ENCODE measurements at regions not wholly inside any gene's neighbourhood (a gene's known extent, or its start where the extent isn't known, plus 50 kb on each side); places are given as distances from the start of the nearest gene placed in this dataset.

GRCh38 chr7:131897790-131898165 lies 341.4 kb upstream of the PODXL start:
- no TSS peak for BruUV-seq (replicated peaks)

GRCh38 chr7:131897016-131897789 lies 340.8 kb upstream of the PODXL start:
- intact Hi-C loops (cut with micrococcal nuclease; ENCODE audit: unreplicated experiment): no loop called here
- TF ChIP-seq CTCF (conservative IDR thresholded peaks at IDR 0.05) (no peak), EZH2 (IDR thresholded peaks at IDR 0.05; ENCODE audit: low read depth) (no peak)
- no TSS peak for BruUV-seq (replicated peaks)
- ChIA-PET CTCF (no interaction called here), POLR2A (ENCODE audit: unreplicated experiment) (no interaction called here)
- H3K27ac ChIP-seq: no peak overlapping the region
- DNase-seq: no peak
- H3K9me2 ChIP-seq (ENCODE audit: insufficient read depth): no peaks in the 10 kb centered on the region
- H3K27me3 ChIP-seq (ENCODE audit: insufficient read depth, low read depth): peaks cover 60% of the 10 kb centered on the region
- no peaks in the 10 kb centered on the region for H3K9me3 ChIP-seq (ENCODE audit: insufficient read depth, low read depth)
- no peak overlapping the region for H3K4me2 ChIP-seq
- H3F3A ChIP-seq (ENCODE audit: insufficient read depth, low read depth): no peaks in the 10 kb centered on the region
- no peaks in the 10 kb centered on the region for H3K36me3 ChIP-seq (ENCODE audit: low read depth)
- no peaks in the 10 kb centered on the region for H4K20me1 ChIP-seq (ENCODE audit: insufficient read depth)
- H3K79me2 ChIP-seq (ENCODE audit: low read depth): no peaks in the 10 kb centered on the region
- H3K4me3 ChIP-seq: no peak overlapping the region
- no peaks in the 10 kb centered on the region for H3K4me1 ChIP-seq (replicated peaks; ENCODE audit: insufficient read depth)
- no peak overlapping the region for H2AFZ ChIP-seq

More at GRCh38 chr7:131897790-131898165, 341.4 kb upstream of the PODXL start:
- intact Hi-C loops (cut with micrococcal nuclease; ENCODE audit: unreplicated experiment): no loop called here
- no peak for DNase-seq
- Histone ChIP-seq H3K27ac (no peak overlapping the region), H3F3A (ENCODE audit: insufficient read depth, low read depth) (no peaks in the 10 kb centered on the region), H3K9me2 (ENCODE audit: insufficient read depth) (no peaks in the 10 kb centered on the region), H3K4me1 (replicated peaks; ENCODE audit: insufficient read depth) (no peaks in the 10 kb centered on the region), H3K36me3 (ENCODE audit: low read depth) (no peaks in the 10 kb centered on the region), H3K4me3 (no peak overlapping the region), H3K79me2 (ENCODE audit: low read depth) (no peaks in the 10 kb centered on the region), H3K9me3 (ENCODE audit: insufficient read depth, low read depth) (no peaks in the 10 kb centered on the region), H2AFZ (no peak overlapping the region), H4K20me1 (ENCODE audit: insufficient read depth) (no peaks in the 10 kb centered on the region), H3K4me2 (no peak overlapping the region), H3K27me3 (ENCODE audit: insufficient read depth, low read depth) (peaks cover 55% of the 10 kb centered on the region)
- CTCF ChIA-PET: no interaction called here
- TF ChIP-seq CTCF (conservative IDR thresholded peaks at IDR 0.05) (no peak), EZH2 (IDR thresholded peaks at IDR 0.05; ENCODE audit: low read depth) (no peak)
- POLR2A ChIA-PET (ENCODE audit: unreplicated experiment): no interaction called here

GRCh38 chr7:131896165-131896863 lies 339.9 kb upstream of the PODXL start:
- no TSS peak for BruUV-seq (replicated peaks)
- H3K4me2 ChIP-seq: no peak overlapping the region

More at GRCh38 chr7:131896165-131896863, 339.9 kb upstream of the PODXL start:
- H3K9me2 ChIP-seq (ENCODE audit: insufficient read depth): no peaks in the 10 kb centered on the region
- no peaks in the 10 kb centered on the region for H3K36me3 ChIP-seq (ENCODE audit: low read depth)
- TF ChIP-seq EZH2 (IDR thresholded peaks at IDR 0.05; ENCODE audit: low read depth): no peak
- TF ChIP-seq CTCF (conservative IDR thresholded peaks at IDR 0.05): no peak
- no peak overlapping the region for H3K27ac ChIP-seq
- CTCF ChIA-PET: no interaction called here
- no peak overlapping the region for H3K4me3 ChIP-seq
- POLR2A ChIA-PET (ENCODE audit: unreplicated experiment): no interaction called here
- no peaks in the 10 kb centered on the region for H3F3A ChIP-seq (ENCODE audit: insufficient read depth, low read depth)
- H2AFZ ChIP-seq: no peak overlapping the region
- H4K20me1 ChIP-seq (ENCODE audit: insufficient read depth): no peaks in the 10 kb centered on the region
- no peaks in the 10 kb centered on the region for H3K79me2 ChIP-seq (ENCODE audit: low read depth)
- H3K27me3 ChIP-seq (ENCODE audit: insufficient read depth, low read depth): peaks cover 68% of the 10 kb centered on the region
- 0 out of 2 replicates have a peak, but pooled peaks cover 1% of the 10 kb centered on the region for H3K9me3 ChIP-seq (ENCODE audit: insufficient read depth, low read depth)
- intact Hi-C loops (cut with micrococcal nuclease; ENCODE audit: unreplicated experiment): no loop called here
- DNase-seq: no peak
- H3K4me1 ChIP-seq (replicated peaks; ENCODE audit: insufficient read depth): no peaks in the 10 kb centered on the region
